ENCODE measurements at regions not wholly inside any gene's neighbourhood (a gene's known extent, or its start where the extent isn't known, plus 50 kb on each side); places are given as distances from the start of the nearest gene placed in this dataset.

GRCh38 chr18:66141716-66142115 lies 390.9 kb downstream of the CDH7 start:
- FAIRE-seq: no peak

GRCh38 chr18:66138642-66139041 lies 387.8 kb downstream of the CDH7 start:
- no peak overlapping the region for H3K4me3 ChIP-seq (ENCODE audit: low read length in 3 of 3)
- no peaks in the 10 kb centered on the region for H3K36me3 ChIP-seq (ENCODE audit: control insufficient read depth in 2 of 3, insufficient read depth in 3 of 3, low read length in 3 of 3)
- DNase-seq (no peak), FAIRE-seq (no peak)
- no peak overlapping the region for H3K27ac ChIP-seq (ENCODE audit: low read depth in 2 of 2, low read length in 2 of 2)
- no peak for TF ChIP-seq CTCF (IDR thresholded peaks at IDR 0.05; ENCODE audit: borderline replicate concordance, extremely low read depth, insufficient read depth)
- no peak overlapping the region for H3K9ac ChIP-seq (ENCODE audit: low read length in 3 of 3)
- no peaks in the 10 kb centered on the region for H3K27me3 ChIP-seq (ENCODE audit: control insufficient read depth, insufficient read depth, low read length)
- H3K4me1 ChIP-seq (ENCODE audit: control insufficient read depth in 2 of 3, insufficient read depth in 2 of 3, low read depth in 1 of 3, low read length in 3 of 3): no peaks in the 10 kb centered on the region
- intact Hi-C loops (cut with DNase I): no loop called here
- no peaks in the 10 kb centered on the region for H3K9me3 ChIP-seq (ENCODE audit: control insufficient read depth in 2 of 3, insufficient read depth in 1 of 3, low read length in 3 of 3)

More at GRCh38 chr18:66141716-66142115, 390.9 kb downstream of the CDH7 start:
- H3K9me3 ChIP-seq (ENCODE audit: control insufficient read depth in 2 of 3, insufficient read depth in 1 of 3, low read length in 3 of 3): no peaks in the 10 kb centered on the region
- no peaks in the 10 kb centered on the region for H3K4me1 ChIP-seq (ENCODE audit: control insufficient read depth in 2 of 3, insufficient read depth in 2 of 3, low read depth in 1 of 3, low read length in 3 of 3)
- no peak overlapping the region for H3K9ac ChIP-seq (ENCODE audit: low read length in 3 of 3)
- no peak overlapping the region for H3K4me3 ChIP-seq (ENCODE audit: low read length in 3 of 3)
- no peak for TF ChIP-seq CTCF (IDR thresholded peaks at IDR 0.05; ENCODE audit: borderline replicate concordance, extremely low read depth, insufficient read depth)
- no peaks in the 10 kb centered on the region for H3K36me3 ChIP-seq (ENCODE audit: control insufficient read depth in 2 of 3, insufficient read depth in 3 of 3, low read length in 3 of 3)
- intact Hi-C loops (cut with DNase I): no loop called here
- no peaks in the 10 kb centered on the region for H3K27me3 ChIP-seq (ENCODE audit: control insufficient read depth, insufficient read depth, low read length)
- H3K27ac ChIP-seq (ENCODE audit: low read depth in 2 of 2, low read length in 2 of 2): no peak overlapping the region
- no peak for DNase-seq

- TF ChIP-seq CTCF (IDR thresholded peaks at IDR 0.05; ENCODE audit: borderline replicate concordance, extremely low read depth, insufficient read depth): no peak
- DNase-seq (no peak), FAIRE-seq (no peak)
- no peak overlapping the region for H3K9ac ChIP-seq (ENCODE audit: low read length in 3 of 3)
- intact Hi-C loops (cut with DNase I): no loop called here
- no peaks in the 10 kb centered on the region for H3K36me3 ChIP-seq (ENCODE audit: control insufficient read depth in 2 of 3, insufficient read depth in 3 of 3, low read length in 3 of 3)
- H3K4me1 ChIP-seq (ENCODE audit: control insufficient read depth in 2 of 3, insufficient read depth in 2 of 3, low read depth in 1 of 3, low read length in 3 of 3): no peaks in the 10 kb centered on the region
- no peak overlapping the region for H3K4me3 ChIP-seq (ENCODE audit: low read length in 3 of 3)
- no peaks in the 10 kb centered on the region for H3K9me3 ChIP-seq (ENCODE audit: control insufficient read depth in 2 of 3, insufficient read depth in 1 of 3, low read length in 3 of 3)
- H3K27ac ChIP-seq (ENCODE audit: low read depth in 2 of 2, low read length in 2 of 2): no peak overlapping the region
- H3K27me3 ChIP-seq (ENCODE audit: control insufficient read depth, insufficient read depth, low read length): no peaks in the 10 kb centered on the region
Observed at GRCh38 chr18:66136039-66136438, 385.2 kb downstream of the CDH7 start.

GRCh38 chr18:66129248-66129647 lies 378.4 kb downstream of the CDH7 start:
- TF ChIP-seq CTCF (IDR thresholded peaks at IDR 0.05; ENCODE audit: borderline replicate concordance, extremely low read depth, insufficient read depth): no peak
- no peaks in the 10 kb centered on the region for H3K36me3 ChIP-seq (ENCODE audit: control insufficient read depth in 2 of 3, insufficient read depth in 3 of 3, low read length in 3 of 3)
- no peak overlapping the region for H3K4me3 ChIP-seq (ENCODE audit: low read length in 3 of 3)
- DNase-seq (no peak), FAIRE-seq (no peak)
- H3K9ac ChIP-seq (ENCODE audit: low read length in 3 of 3): no peak overlapping the region
- H3K27me3 ChIP-seq (ENCODE audit: control insufficient read depth, insufficient read depth, low read length): no peaks in the 10 kb centered on the region
- H3K9me3 ChIP-seq (ENCODE audit: control insufficient read depth in 2 of 3, insufficient read depth in 1 of 3, low read length in 3 of 3): no peaks in the 10 kb centered on the region
- H3K27ac ChIP-seq (ENCODE audit: low read depth in 2 of 2, low read length in 2 of 2): no peak overlapping the region
- no peaks in the 10 kb centered on the region for H3K4me1 ChIP-seq (ENCODE audit: control insufficient read depth in 2 of 3, insufficient read depth in 2 of 3, low read depth in 1 of 3, low read length in 3 of 3)
- intact Hi-C loops (cut with DNase I): no loop called here
